SU-DHL-6 (cell line): ENCODE measurements at regions not wholly inside any gene's neighbourhood (a gene's known extent, or its start where the extent isn't known, plus 50 kb on each side); places are given as distances from the start of the nearest gene placed in this dataset.

ENCODE experiments used
- H2AFZ ChIP-seq: fragments of 200-600 bp; sonication (generic); 2 replicates; pipeline ENCODE4 v1.6.1; 2014; ENCODE audit warnings: low read depth, mild to moderate bottlenecking, moderate library complexity, mixed read lengths, antibody characterized with exemption, low read length; ENCODE audit not compliant: severe bottlenecking
- H3F3A ChIP-seq: fragments of 200-600 bp; shearing (Covaris generic); 2 replicates; pipeline ENCODE4 v1.6.0; 2016; ENCODE audit warnings: antibody characterized with exemption, mild to moderate bottlenecking; ENCODE audit not compliant: insufficient read depth
- H3K27ac ChIP-seq: fragments of 200-600 bp; sonication (generic); 2 replicates; pipeline ENCODE4 v1.5.1; 2016; ENCODE audit warnings: low read depth, mild to moderate bottlenecking, low read length, moderate library complexity, mixed read lengths
- H3K27me3 ChIP-seq: fragments of 200-600 bp; sonication (generic), shearing (Covaris generic); 2 replicates; pipeline ENCODE4 v1.6.0; 2014; ENCODE audit warnings: mild to moderate bottlenecking, low read length
- H3K36me3 ChIP-seq: fragments of 200-600 bp; sonication (generic); 2 replicates; pipeline ENCODE4 v1.6.1; 2014; ENCODE audit warnings: mild to moderate bottlenecking, low read length, mixed read lengths
- H3K4me2 ChIP-seq: fragments of 300-600, 200-600 bp; shearing (Covaris generic), sonication (generic); 2 replicates; pipeline ENCODE4 v1.6.0; 2014; ENCODE audit warnings: low read length, low read depth, mild to moderate bottlenecking; ENCODE audit not compliant: poor library complexity, severe bottlenecking
- H3K4me3 ChIP-seq: fragments of 200-600 bp; sonication (generic); 2 replicates; pipeline ENCODE4 v1.5.1; 2014; ENCODE audit warnings: antibody characterized with exemption, low read length, mild to moderate bottlenecking, mixed read lengths; ENCODE audit not compliant: insufficient read depth, poor library complexity, severe bottlenecking
- H3K79me2 ChIP-seq: fragments of 200-600 bp; sonication (generic); 2 replicates; pipeline ENCODE4 v1.6.1; 2014; ENCODE audit warnings: mild to moderate bottlenecking, low read length, moderate library complexity; ENCODE audit not compliant: insufficient read depth
- H3K9ac ChIP-seq: fragments of 200-600 bp; sonication (generic); 2 replicates; pipeline ENCODE4 v1.7.0; 2014; ENCODE audit warnings: mild to moderate bottlenecking, low read length
- H3K9me2 ChIP-seq: fragments of 200-600 bp; sonication (generic); replicated peaks from 2 replicates; pipeline ENCODE4 v1.6.1; 2014; ENCODE audit warnings: low read length; ENCODE audit not compliant: insufficient read depth
- H3K9me3 ChIP-seq: fragments of 200-600 bp; sonication (generic); 2 replicates; pipeline ENCODE4 v1.6.1; 2014; ENCODE audit warnings: low read length, mixed read lengths; ENCODE audit not compliant: insufficient read depth
- H4K20me1 ChIP-seq: fragments of 200-600 bp; sonication (generic); 2 replicates; pipeline ENCODE4 v1.6.1; 2014; ENCODE audit warnings: low read depth, mild to moderate bottlenecking, antibody characterized with exemption, low read length, moderate library complexity, mixed read lengths
- EZH2phosphoT487 ChIP-seq: fragments of 200-600 bp; sonication (generic), shearing (Covaris generic); conservative IDR thresholded peaks from 2 replicates; pipeline ENCODE4 v1.6.1; 2018; ENCODE audit warnings: mild to moderate bottlenecking, antibody characterized with exemption, low read length, moderate library complexity, mixed read lengths
- TF ChIP-seq, protein P1 (sequence below): fragments of 200-600 bp; sonication (generic); IDR thresholded peaks from one replicate; pipeline ENCODE4 v1.5.1; 2017; ENCODE audit warnings: antibody characterized with exemption, mild to moderate bottlenecking, low read length, moderate library complexity; ENCODE audit not compliant: insufficient read depth, poor library complexity, severe bottlenecking

DNA sequence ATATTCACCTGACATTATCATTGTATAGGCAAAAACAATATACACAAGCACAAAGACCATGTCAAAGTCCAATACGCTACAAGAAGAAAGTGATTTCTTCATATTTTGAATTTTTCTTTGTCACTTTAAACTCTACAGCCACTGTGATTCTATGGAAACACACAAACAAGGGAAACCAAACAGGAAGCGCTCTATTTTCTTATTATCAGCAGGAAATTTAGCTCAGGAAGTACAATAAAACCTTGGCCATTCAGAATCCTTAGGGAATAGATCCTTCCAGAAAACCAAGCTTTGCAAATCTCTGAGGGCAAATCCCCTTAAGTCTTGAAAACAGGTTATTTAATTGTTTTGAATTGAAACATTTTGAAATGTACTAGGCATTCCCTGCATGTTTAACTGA lies 336.2 kb downstream of the EPHA4 start:
- Histone ChIP-seq H3K4me2 (no peak overlapping the region), H3K27ac (no peak overlapping the region)
- TF ChIP-seq, protein P1, sequence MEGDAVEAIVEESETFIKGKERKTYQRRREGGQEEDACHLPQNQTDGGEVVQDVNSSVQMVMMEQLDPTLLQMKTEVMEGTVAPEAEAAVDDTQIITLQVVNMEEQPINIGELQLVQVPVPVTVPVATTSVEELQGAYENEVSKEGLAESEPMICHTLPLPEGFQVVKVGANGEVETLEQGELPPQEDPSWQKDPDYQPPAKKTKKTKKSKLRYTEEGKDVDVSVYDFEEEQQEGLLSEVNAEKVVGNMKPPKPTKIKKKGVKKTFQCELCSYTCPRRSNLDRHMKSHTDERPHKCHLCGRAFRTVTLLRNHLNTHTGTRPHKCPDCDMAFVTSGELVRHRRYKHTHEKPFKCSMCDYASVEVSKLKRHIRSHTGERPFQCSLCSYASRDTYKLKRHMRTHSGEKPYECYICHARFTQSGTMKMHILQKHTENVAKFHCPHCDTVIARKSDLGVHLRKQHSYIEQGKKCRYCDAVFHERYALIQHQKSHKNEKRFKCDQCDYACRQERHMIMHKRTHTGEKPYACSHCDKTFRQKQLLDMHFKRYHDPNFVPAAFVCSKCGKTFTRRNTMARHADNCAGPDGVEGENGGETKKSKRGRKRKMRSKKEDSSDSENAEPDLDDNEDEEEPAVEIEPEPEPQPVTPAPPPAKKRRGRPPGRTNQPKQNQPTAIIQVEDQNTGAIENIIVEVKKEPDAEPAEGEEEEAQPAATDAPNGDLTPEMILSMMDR, result no peak
- no peak for TF ChIP-seq EZH2phosphoT487

DNA sequence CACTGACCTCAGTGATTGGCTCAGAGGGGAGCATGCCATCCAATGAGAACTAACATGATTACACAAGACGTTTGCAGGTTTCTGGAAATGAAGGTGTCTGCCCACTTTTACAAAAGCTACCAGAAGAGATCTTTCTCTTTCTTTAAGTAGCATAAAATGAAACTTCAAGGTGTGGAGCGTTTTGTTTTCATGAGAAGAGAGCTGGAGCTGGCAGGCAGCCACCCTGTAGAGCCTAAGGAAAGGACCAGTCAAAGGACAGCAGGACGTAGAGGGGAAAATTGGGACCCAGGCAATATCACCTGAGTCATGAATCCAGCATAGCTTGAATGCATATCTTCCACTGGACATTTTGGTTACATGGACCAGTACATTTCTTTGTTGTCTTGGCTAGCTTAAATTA lies 331.0 kb downstream of the EPHA4 start:
- Histone ChIP-seq H3K36me3 (no peaks in the 10 kb centered on the region), H3F3A (no peaks in the 10 kb centered on the region), H3K4me2 (no peak overlapping the region), H4K20me1 (no peaks in the 10 kb centered on the region), H3K9me3 (no peaks in the 10 kb centered on the region), H3K4me3 (no peak overlapping the region), H2AFZ (no peak overlapping the region), H3K27me3 (no peaks in the 10 kb centered on the region), H3K9ac (no peak overlapping the region), H3K27ac (no peak overlapping the region), H3K79me2 (no peaks in the 10 kb centered on the region), H3K9me2 (no peaks in the 10 kb centered on the region)
- TF ChIP-seq, protein P1, result no peak
- TF ChIP-seq EZH2phosphoT487, result no peak

More for the DNA sequence above, 336.2 kb downstream of the EPHA4 start:
- Histone ChIP-seq H3K9me2 (no peaks in the 10 kb centered on the region), H3K4me3 (no peak overlapping the region), H3K9me3 (no peaks in the 10 kb centered on the region), H2AFZ (no peak overlapping the region), H3K9ac (no peak overlapping the region), H3F3A (no peaks in the 10 kb centered on the region), H4K20me1 (no peaks in the 10 kb centered on the region), H3K36me3 (no peaks in the 10 kb centered on the region), H3K79me2 (no peaks in the 10 kb centered on the region), H3K27me3 (no peaks in the 10 kb centered on the region)

DNA sequence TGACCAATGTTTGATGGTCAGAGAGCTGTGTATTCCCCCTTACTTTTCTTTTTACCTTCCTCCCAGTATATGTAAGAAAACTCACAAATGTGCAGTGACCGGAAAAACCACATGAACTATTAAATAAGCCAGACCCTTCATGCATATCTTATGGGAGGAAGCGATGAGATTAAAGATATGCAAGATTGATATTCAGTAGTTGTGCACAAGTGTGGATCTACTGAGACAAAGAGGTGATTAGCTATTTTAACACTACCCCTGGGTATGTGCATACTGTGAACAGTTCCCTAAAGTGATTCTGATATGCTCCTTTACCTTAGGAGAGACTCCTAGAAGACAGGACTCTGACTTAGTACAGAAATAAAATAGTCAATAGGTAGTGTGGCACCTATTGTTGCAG lies 328.3 kb downstream of the EPHA4 start:
- no peaks in the 10 kb centered on the region for H3F3A ChIP-seq
- TF ChIP-seq, protein P1, result no peak
- no peak for TF ChIP-seq EZH2phosphoT487

DNA sequence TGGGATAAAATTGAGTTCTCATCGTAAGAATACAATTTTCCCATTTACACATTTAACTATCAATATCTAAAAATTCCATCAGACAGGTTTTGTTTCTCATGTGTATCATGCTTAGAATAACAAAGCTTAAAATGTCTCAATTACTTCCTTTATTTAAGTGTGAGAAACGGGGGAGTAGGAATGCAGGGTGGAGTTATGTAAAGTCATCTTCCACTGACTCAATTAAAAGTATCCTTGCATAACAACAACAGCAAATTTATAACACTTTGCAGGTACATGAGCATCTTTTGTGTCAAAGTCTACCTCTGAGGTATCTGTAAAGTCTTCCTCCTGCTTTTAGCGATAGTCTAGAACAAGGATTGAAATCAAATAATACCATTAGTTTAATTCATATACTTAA lies 327.1 kb downstream of the EPHA4 start:
- no peaks in the 10 kb centered on the region for H3K36me3 ChIP-seq

More for the DNA sequence above, 328.3 kb downstream of the EPHA4 start:
- H3K9me3 ChIP-seq, result no peaks in the 10 kb centered on the region
- no peak overlapping the region for H3K4me3 ChIP-seq
- H4K20me1 ChIP-seq, result no peaks in the 10 kb centered on the region
- H3K27ac ChIP-seq, result no peak overlapping the region
- no peak overlapping the region for H3K4me2 ChIP-seq
- no peaks in the 10 kb centered on the region for H3K9me2 ChIP-seq
- no peaks in the 10 kb centered on the region for H3K36me3 ChIP-seq
- H2AFZ ChIP-seq, result no peak overlapping the region
- no peak overlapping the region for H3K9ac ChIP-seq
- no peaks in the 10 kb centered on the region for H3K27me3 ChIP-seq
- no peaks in the 10 kb centered on the region for H3K79me2 ChIP-seq

More for the DNA sequence above, 327.1 kb downstream of the EPHA4 start:
- no peaks in the 10 kb centered on the region for H3F3A ChIP-seq
- H3K79me2 ChIP-seq, result no peaks in the 10 kb centered on the region
- no peak overlapping the region for H3K9ac ChIP-seq
- H3K27ac ChIP-seq, result no peak overlapping the region
- H3K4me3 ChIP-seq, result no peak overlapping the region
- H4K20me1 ChIP-seq, result no peaks in the 10 kb centered on the region
- no peaks in the 10 kb centered on the region for H3K27me3 ChIP-seq
- H3K9me3 ChIP-seq, result no peaks in the 10 kb centered on the region
- H3K9me2 ChIP-seq, result no peaks in the 10 kb centered on the region
- H3K4me2 ChIP-seq, result no peak overlapping the region
- TF ChIP-seq EZH2phosphoT487, result no peak
- no peak overlapping the region for H2AFZ ChIP-seq
